DND-41 (cell line): ENCODE measurements at regions not wholly inside any gene's neighbourhood (a gene's known extent, or its start where the extent isn't known, plus 50 kb on each side); places are given as distances from the start of the nearest gene placed in this dataset.

Experiments
- ATAC-seq: fragments of 200-7000 bp; cut with Tn5 transposase; 3 replicates; pipeline ENCODE4 v1.9.1; 2021; ENCODE audit warnings: low read depth; ENCODE audit not compliant: insufficient read depth
- DNase-seq: peaks from one replicate; pipeline ENCODE4 v3.0.0-alpha.2; 2020
- H2AFZ ChIP-seq: 2 replicates; pipeline ENCODE4 v1.6.0; 2012; ENCODE audit warnings: low read depth, low read length
- H3K27ac ChIP-seq: 2 replicates; pipeline ENCODE4 v1.5.1; 2012; ENCODE audit warnings: low read length, inconsistent platforms
- H3K27me3 ChIP-seq: fragments of 200-600 bp; sonication (generic); 2 replicates; pipeline ENCODE4 v1.6.0; 2012; ENCODE audit warnings: low read length, mild to moderate bottlenecking, inconsistent platforms; ENCODE audit not compliant: insufficient read depth, poor library complexity
- H3K36me3 ChIP-seq: 2 replicates; pipeline ENCODE4 v1.5.1; 2012; ENCODE audit warnings: low read length, inconsistent platforms; ENCODE audit not compliant: insufficient read depth
- H3K4me1 ChIP-seq: 2 replicates; pipeline ENCODE4 v1.5.1; 2012; ENCODE audit warnings: mild to moderate bottlenecking, low read length; ENCODE audit not compliant: insufficient read depth
- H3K4me2 ChIP-seq: 2 replicates; pipeline ENCODE4 v1.6.0; 2012; ENCODE audit warnings: mild to moderate bottlenecking, moderate library complexity, low read length, inconsistent platforms; ENCODE audit not compliant: insufficient read depth
- H3K4me3 ChIP-seq, 2 experiments: fragments of 200-600 bp in 1 of 2; shearing (Covaris generic) in 1 of 2; 2 replicates each; pipeline ENCODE4 v1.5.1; 2012 to 2016; ENCODE audit warnings: inconsistent platforms in 2 of 2, low read length in 2 of 2, mild to moderate bottlenecking in 2 of 2, low read depth in 1 of 2, moderate library complexity in 1 of 2
- H3K79me2 ChIP-seq: 2 replicates; pipeline ENCODE4 v1.6.0; 2012; ENCODE audit warnings: low read length, inconsistent platforms; ENCODE audit not compliant: insufficient read depth
- H3K9ac ChIP-seq: 2 replicates; pipeline ENCODE4 v1.6.0; 2012; ENCODE audit warnings: low read depth, mild to moderate bottlenecking, inconsistent platforms, low read length, moderate library complexity
- H3K9me3 ChIP-seq: 2 replicates; pipeline ENCODE4 v1.5.1; 2012; ENCODE audit warnings: low read length, moderate library complexity, mild to moderate bottlenecking, inconsistent platforms; ENCODE audit not compliant: insufficient read depth, severe bottlenecking
- H4K20me1 ChIP-seq: 2 replicates; pipeline ENCODE4 v1.6.0; 2012; ENCODE audit warnings: low read length; ENCODE audit not compliant: insufficient read depth
- EZH2 ChIP-seq: IDR thresholded peaks from 3 replicates; pipeline ENCODE4 v1.6.1; 2012; ENCODE audit warnings: borderline replicate concordance, low read depth, mild to moderate bottlenecking, moderate library complexity, low read length, inconsistent platforms; ENCODE audit not compliant: severe bottlenecking
- TF ChIP-seq, protein P1 (sequence below): IDR thresholded peaks from 2 replicates; pipeline ENCODE4 v1.5.1; 2012; ENCODE audit warnings: borderline replicate concordance, low read length, moderate library complexity, mild to moderate bottlenecking; ENCODE audit not compliant: poor library complexity, severe bottlenecking; ENCODE audit errors: extremely low read depth

DNA sequence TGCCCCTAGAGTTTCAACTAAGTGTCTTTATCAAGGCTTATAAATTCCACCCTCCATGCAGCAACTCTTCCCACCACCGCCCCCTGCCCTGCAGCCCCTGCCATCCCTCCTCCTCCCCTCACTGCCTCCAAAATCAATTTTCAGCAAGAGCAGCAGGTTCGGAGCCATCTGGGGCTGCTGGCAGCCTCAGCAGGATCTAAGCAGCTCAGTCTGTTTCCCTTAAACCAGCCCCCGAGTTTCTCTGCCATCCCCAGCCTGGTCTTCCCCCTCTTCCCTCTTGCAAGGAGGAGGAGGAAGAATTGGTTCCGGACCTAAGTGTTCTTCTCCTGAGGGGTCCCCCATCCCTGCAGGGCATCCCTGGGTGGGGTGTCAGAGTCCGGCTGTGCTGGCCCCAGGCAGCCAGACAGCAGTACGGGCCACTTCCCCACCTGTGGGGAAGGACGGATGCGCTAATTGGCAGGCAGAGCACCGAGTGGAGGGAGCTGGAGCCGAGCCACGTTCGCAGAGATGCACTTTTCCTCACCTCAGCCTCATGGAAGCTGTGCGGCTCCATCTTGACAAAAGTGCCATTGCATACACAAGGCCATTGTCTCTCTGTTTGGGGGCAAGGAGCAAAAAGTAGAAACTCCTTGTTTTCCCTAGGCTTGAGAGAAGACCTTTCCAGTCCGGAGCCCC, 189.3 kb downstream of the KCNA5 start:
- no peak overlapping the region for H3K9ac ChIP-seq
- ATAC-seq (no peak), DNase-seq (no peak)
- no peak overlapping the region for H3K27ac ChIP-seq
- H3K79me2 ChIP-seq: no peaks in the 10 kb centered on the region
- TF ChIP-seq, protein P1, sequence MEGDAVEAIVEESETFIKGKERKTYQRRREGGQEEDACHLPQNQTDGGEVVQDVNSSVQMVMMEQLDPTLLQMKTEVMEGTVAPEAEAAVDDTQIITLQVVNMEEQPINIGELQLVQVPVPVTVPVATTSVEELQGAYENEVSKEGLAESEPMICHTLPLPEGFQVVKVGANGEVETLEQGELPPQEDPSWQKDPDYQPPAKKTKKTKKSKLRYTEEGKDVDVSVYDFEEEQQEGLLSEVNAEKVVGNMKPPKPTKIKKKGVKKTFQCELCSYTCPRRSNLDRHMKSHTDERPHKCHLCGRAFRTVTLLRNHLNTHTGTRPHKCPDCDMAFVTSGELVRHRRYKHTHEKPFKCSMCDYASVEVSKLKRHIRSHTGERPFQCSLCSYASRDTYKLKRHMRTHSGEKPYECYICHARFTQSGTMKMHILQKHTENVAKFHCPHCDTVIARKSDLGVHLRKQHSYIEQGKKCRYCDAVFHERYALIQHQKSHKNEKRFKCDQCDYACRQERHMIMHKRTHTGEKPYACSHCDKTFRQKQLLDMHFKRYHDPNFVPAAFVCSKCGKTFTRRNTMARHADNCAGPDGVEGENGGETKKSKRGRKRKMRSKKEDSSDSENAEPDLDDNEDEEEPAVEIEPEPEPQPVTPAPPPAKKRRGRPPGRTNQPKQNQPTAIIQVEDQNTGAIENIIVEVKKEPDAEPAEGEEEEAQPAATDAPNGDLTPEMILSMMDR: no peak
- no peak overlapping the region for H2AFZ ChIP-seq
- H3K4me2 ChIP-seq: no peak overlapping the region
- no peaks in the 10 kb centered on the region for H3K36me3 ChIP-seq
- H3K4me1 ChIP-seq: no peaks in the 10 kb centered on the region
- H4K20me1 ChIP-seq: no peaks in the 10 kb centered on the region
- no peak overlapping the region for H3K4me3 ChIP-seq
- H3K9me3 ChIP-seq: no peaks in the 10 kb centered on the region
- H3K27me3 ChIP-seq: peaks cover 4% of the 10 kb centered on the region

DNA sequence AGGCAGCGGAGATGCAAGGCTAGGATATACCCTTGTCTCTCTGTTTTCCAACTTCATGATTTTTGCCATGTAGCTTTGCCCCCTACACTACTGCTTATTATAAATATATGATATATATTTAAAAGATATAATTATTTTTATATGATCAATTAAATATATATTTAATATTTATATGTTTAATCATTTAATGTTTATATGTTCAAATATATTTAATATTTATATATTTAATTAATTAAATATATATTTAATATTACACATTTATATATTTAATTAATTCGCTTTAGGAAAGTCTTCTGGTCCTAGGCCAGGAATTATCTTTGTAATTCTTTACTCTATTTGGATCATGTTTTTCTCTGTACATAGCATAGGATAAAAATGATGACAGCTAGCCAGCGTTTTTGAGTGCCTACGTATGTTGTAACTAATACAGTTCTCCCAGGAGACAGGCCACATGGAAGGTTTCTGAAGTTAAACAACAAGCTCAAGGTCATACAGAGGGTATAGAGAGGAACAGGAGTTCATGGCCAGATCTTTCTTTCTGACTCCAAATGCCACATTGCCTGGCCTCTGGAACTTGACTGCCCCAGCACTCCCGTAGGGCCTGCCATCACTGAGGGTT, 192.5 kb downstream of the KCNA5 start:
- no peak overlapping the region for H3K27ac ChIP-seq
- peaks cover 4% of the 10 kb centered on the region for H3K27me3 ChIP-seq
- no peaks in the 10 kb centered on the region for H3K9me3 ChIP-seq
- H3K36me3 ChIP-seq: no peaks in the 10 kb centered on the region
- H3K79me2 ChIP-seq: no peaks in the 10 kb centered on the region
- H3K9ac ChIP-seq: no peak overlapping the region
- no peak overlapping the region for H3K4me2 ChIP-seq
- TF ChIP-seq EZH2: no peak
- TF ChIP-seq, protein P1: no peak
- no peaks in the 10 kb centered on the region for H4K20me1 ChIP-seq
- DNase-seq (no peak), ATAC-seq (no peak)
- H3K4me3 ChIP-seq: no peak overlapping the region
- no peak overlapping the region for H2AFZ ChIP-seq
- H3K4me1 ChIP-seq: no peaks in the 10 kb centered on the region

DNA sequence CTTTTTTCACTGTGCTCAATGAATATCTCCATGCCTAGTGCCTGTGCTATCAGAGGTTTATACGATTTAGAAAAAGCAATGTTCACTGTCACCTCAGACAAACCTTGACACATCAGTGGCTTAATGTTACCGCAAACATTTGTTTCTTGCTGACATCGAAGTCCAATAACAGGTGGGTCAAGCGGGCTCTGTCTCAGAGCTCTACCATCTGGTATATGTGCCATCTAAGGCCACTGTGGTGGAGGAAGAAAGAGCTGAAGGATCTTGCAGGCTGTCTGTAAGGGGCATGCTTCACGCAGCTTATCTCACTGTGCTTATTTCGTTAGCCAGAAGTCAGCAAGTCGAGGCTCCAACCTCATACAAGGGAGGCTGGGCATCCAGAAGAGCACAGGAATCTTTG, 189.5 kb upstream of the NTF3 start:
- no peaks in the 10 kb centered on the region for H4K20me1 ChIP-seq
- ATAC-seq (no peak), DNase-seq (no peak)
- no peak for TF ChIP-seq EZH2
- TF ChIP-seq, protein P1: no peak
- no peak overlapping the region for H3K9ac ChIP-seq
- H3K4me1 ChIP-seq: no peaks in the 10 kb centered on the region
- no peaks in the 10 kb centered on the region for H3K36me3 ChIP-seq
- H3K4me2 ChIP-seq: no peak overlapping the region
- no peak overlapping the region for H2AFZ ChIP-seq
- H3K4me3 ChIP-seq: no peak overlapping the region
- H3K27me3 ChIP-seq: peaks cover 6% of the 10 kb centered on the region
- no peaks in the 10 kb centered on the region for H3K79me2 ChIP-seq
- H3K27ac ChIP-seq: no peak overlapping the region
- H3K9me3 ChIP-seq: no peaks in the 10 kb centered on the region
